HG03575 (cell line): ENCODE measurements at regions not wholly inside any gene's neighbourhood (a gene's known extent, or its start where the extent isn't known, plus 50 kb on each side); places are given as distances from the start of the nearest gene placed in this dataset.

Experiments used
- ATAC-seq: cut with Tn5 transposase; IDR thresholded peaks from one replicate; pipeline ENCODE4 v1.9.1; 2021; ENCODE audit not compliant: unreplicated experiment, insufficient number of reproducible peaks, low FRiP score; ENCODE audit errors: extremely low read depth

DNA sequence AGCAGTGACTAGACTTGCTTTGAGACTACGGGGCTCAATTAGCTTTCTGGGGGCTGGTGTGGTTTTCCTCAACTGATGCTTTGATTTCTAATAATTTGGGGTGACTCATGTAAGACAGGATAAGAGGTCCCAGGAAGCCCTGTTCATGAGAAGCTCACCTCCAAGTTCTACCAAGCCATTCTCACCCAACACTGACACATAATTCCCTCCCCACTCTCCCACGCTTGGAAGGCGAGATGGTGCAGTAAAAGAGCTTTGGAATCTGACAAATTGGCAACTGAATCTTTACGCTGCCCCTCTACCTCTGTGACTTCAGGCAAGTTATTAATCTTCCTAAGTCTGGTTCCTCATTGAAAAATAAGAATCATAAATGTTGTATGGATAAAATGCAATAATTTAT, 299.1 kb upstream of the DUSP10 start:
- no peak for ATAC-seq

DNA sequence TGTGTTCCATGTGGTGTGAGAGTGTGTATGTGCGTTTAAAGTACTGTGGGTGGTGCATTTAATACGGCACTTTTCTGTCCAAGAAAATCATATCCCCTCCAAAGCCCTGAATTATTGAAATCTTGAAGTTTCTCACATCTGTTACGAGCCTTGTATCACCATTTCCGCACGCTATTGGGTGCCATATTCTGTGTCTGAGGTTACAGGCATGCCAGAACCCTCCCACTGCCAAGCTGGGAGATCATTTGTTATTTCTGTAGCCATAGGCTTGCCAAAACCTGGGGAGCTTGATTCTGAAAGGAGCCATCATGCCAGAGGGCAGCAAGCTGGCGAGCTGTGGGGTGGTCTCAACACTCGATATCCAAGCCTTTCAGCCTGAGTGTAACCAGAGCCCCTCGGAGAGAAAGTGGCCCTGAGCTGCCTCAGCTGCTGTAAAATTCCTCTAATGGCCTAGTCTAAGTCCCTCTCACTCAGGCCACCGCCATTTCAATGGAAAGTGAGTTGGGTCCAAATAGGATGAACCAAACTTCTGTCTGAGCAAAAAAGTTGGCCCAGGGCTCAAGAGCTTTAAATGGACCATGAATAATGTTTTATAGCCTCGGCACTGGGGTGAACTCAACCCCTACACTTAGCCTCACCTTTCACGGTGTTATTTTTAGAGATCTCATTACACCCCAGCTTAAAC, 298.4 kb upstream of the DUSP10 start:
- no peak for ATAC-seq

DNA sequence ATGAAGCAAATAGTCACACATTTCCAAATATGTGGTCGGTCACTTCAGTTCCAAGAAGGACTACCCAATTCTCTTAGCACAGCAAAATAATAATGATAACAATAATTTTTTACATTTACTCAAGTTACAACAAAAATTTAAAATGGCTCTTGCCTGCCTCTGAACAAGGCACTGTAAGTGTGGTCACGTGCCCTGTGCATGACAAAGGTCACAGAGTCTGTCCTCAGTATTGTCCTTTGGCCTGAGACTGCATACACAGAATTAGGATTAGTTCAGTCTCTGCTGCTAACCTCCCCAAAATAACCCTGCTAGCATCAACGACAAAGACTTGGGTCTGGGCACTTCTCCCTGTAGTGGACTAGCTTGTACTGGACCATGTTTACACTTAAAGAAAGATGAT, 297.1 kb upstream of the DUSP10 start:
- ATAC-seq, result no peak

DNA sequence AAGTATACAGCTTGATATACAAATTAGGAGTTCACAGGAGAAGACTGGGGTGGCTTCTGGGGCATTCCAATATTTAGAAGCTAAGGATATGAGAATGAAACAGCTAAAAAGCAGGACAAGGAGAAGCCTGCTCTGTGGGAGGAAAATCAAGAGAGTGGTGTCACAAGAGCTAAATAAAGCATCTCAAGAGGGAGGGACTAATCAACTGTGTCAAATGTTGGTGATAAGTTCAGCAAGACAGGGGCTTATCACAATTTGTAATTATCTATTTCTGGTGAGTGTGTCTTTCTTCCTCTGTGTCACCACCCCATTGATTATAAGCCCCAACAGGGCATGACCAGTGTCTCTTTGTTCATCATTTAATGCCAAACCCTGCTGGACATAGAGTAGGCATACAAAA, 295.8 kb upstream of the DUSP10 start:
- ATAC-seq, result no peak

DNA sequence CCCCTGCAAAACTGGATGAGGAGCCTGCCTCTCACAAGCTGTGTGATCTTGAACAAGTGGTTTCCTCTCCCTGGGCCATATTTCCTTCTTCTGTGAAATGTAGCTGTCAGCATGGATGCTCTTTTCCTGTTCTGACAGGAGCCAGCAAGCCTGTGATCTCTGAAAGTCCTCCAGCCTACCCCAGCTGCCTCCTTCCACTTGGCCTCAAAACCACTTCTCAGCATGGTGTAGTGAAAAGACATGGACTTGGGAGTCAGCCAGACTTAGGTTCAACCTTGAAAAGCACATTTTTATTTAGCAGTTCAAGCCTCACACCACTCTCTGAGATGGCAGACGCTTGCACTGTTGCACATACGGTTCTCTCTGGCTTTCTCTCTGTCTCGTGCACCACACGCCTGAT, 292.9 kb upstream of the DUSP10 start:
- ATAC-seq, result no peak

DNA sequence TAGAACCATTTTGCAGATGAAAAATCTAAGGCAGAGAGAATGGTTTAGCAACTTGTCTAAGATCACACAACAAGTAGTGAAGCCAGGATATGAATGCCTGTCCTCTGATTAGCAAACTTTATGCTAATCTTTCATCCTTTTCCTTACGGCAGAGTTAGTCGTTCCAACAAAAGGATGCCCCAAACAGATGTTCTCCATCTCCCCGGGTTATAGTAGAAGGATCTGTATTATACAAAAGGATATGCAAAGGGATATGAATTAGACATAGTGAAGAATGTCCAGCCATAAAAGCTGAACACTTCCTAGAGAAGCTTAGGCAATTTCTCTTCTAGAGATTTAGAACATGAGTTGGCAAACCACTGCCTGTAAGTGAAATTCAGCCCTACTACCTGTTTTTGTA, 291.6 kb upstream of the DUSP10 start:
- no peak for ATAC-seq

DNA sequence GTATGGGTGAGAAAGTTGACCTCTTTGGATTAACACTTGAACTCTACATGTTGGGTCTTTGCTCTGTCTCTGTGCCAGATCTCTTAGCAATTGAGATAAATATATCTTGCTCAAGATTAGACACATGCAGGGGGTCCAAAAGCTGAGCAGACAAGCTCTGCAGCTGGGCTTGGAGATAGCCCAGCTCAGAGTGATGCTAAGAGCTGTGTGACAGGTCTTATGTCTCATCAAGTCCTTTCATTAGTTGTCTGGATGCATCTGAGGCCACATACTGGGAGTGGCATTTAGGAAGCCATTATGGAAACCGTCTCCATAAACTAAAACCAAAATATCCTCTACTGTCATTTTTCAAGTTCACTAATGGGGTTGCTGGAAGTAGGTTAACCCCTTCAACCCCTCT, 289.4 kb upstream of the DUSP10 start:
- no peak for ATAC-seq

DNA sequence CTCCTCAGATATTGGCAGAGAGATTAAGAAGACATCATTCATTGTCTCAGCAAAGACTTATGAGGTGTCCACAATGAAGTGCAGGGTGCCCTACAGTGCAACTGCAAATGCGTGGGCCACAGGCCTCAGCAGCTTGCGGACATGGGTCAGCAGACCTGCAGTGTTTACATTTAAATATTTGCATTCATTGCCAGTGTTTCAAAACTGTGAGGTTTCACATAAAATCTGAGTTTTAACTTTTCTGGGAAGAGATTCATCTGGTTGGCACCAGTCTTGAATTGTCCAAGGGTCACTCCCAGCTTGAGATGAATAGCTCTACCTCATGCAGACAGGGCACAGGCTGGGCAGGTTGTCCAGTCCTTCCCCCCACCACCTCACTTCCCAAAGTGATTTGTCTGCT, 286.8 kb upstream of the DUSP10 start:
- no peak for ATAC-seq

DNA sequence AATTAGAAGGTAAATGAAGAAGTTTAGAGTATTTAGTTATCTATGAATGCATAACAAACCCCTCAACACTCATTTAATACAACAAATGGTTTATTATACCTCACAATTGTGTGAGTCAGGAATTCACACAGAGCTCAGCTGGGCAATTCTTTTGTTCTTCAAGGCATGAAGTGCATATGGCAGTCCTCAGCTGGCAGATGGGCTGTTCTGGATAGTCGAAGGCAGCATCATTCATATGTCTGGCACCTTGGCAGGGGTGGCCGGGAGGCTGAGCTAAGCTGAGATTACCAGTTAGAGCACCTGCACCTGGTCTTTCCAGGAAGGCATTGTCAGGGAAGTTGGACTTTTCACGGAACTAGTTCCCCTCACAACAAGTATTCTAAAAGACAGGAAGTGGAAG, 286.2 kb upstream of the DUSP10 start:
- no peak for ATAC-seq

DNA sequence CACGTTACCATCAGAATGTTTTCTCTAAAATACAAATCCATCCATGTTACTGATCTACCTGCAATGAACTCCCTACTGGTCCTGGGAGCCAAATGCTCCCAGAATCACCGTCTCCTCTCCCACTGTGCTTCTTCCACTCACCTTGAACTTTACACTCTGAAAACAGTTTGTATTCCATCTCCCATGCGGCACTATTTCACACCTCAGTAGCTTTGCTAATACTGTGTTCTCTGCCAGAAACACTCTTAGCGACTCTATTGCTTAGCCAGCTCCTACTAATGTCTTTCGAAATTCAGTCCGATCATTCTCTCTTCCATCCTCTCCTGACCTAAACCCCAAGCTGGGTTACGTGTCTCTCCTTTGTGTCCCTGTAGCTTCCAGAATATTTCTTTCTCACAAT, 284.4 kb upstream of the DUSP10 start:
- no peak for ATAC-seq

DNA sequence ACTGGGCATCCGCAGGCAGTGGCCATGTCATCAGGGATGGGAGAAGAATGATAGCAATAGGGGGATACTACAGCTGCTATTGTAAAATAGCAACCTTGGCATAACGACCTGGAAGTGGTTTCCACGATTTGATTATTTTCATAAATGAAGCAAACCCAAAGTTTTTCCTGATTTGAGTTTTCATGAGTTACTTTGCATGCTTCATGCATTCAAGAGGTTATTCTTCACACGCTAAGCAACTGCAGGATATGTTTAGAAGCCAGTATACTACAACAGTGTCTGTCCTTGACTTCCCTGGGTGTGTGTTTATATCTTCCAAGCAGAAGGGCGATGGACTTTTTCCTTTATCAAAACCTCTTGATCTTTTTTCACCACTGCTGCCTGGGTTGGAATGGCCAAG, 281.1 kb upstream of the DUSP10 start:
- ATAC-seq, result no peak

DNA sequence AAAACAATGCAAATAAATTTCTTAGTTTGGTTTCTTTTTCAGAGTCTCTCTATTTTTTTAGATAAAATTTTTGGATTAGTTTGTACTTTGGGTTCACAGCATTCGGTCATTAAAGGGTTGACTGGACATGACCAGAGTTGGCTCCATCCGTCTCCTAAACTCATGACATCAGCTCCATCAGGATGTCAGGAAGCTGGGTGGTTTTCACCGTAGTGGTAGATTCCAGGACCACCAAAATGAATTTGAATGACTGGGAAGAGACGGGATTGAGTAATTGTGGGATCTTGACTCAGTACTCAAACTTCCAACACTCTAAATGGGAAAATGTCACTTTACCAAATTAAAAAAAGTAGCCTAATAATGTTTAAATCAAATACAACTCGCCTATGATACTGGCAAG, 279.2 kb upstream of the DUSP10 start:
- no peak for ATAC-seq

DNA sequence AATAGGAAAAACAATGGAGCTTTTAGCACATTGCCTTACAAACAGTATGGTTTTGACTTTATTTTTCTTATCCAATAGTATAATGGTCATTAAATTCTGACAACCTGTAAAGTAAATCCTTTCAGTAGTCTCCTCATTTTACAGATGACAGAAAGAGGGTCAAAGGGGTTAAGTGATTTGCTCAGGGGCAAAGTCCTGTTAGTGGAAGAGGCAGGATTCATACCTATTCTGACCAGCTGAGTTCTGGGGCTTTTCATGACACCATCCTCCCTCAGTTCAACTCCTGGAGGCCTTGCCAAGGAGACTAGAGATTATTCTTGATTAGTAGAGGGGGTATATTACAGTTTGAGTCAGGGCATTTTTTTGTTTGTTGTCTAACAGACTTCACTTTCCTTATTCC, 278.7 kb upstream of the DUSP10 start:
- no peak for ATAC-seq

DNA sequence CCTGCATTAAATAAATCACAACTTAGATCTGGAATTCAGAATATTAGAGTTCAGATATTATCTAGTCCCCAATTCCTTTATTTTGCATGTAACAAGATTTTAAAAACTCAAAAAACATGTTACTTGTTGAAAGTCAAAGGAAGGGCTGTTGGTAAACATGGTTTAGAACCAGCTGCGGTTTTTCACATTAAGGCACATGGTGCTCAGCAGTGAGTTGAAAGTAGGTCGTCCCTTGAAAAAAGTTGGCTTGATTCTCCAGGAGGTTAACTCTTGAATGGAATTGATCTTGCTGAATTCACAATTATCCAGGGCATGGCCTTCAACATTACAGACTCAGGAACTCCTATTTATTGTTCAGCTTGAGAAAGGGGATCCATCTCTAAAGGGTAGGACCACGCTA, 277.1 kb upstream of the DUSP10 start:
- no peak for ATAC-seq

DNA sequence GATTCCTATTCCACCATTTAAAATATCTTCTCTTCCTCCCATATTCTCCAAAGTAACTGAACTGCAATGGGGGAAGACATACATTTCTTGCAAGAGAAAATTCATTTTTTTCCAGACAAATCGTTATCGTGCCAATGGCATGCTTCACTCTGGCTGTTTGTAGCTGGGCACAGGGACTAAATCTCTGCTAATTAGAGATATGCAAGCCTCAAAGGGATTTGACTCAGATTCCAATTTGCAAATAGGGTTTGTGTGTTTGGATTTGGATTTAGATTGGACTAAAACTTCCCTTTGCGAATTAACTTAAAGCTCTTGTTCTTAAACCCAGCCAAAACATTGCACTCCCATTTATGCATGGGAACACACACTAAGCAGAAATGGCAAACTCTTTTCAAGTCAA, 276.2 kb upstream of the DUSP10 start:
- ATAC-seq, result no peak

DNA sequence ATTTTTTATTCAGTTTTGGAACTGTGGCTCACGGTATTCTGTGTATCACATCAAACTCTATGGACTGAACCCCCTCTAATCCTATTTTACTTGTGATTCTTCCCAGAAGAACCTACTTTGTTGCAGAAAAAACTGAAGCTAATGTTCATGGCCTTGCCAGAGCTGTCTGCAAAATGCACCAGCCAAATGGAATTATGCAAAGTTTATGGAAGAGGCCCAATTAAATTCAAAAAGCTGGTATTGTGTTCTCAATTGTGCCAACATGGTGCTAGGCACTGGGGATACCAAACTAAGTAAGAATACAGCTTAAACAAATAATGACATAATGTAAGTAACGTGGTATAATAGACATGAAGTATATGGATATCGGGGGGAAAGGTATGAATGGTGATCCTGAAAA, 273.8 kb upstream of the DUSP10 start:
- no peak for ATAC-seq

DNA sequence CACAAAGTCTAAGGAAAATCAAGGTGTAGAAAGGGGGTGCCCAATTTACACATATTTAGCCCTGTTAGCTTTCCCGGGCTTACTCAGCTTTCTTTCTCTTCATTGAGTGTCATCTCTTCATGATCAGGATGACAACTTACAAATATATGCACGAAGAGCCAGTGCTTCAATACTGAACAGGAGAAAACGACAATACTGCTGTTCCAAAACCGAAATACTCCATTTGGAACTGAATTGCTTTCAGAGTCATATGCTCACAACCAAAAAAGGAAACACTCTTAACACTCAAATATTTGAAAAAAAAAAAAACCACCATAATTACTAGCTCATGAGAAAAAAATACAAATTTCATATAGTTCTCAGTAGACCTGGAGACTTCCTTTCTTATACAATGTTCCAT, 272.1 kb upstream of the DUSP10 start:
- no peak for ATAC-seq

DNA sequence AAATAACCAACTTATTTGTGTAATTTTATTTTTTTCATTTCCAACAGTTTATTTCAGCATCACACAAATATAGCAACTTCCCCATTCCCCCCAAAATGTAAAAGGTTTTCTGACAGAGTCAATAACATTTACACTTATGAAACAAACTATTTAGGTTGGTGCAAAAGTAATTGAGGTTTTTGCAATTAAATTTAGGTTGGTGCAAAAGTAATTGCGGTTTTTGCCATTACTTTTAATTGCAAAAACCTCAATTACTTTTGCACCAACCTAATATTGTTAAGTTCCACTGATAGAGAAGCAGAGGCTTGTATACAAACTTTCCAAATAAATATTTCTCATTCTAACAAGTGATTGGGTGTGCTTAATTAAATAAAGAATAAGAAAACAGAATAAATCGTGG, 270.9 kb upstream of the DUSP10 start:
- no peak for ATAC-seq

DNA sequence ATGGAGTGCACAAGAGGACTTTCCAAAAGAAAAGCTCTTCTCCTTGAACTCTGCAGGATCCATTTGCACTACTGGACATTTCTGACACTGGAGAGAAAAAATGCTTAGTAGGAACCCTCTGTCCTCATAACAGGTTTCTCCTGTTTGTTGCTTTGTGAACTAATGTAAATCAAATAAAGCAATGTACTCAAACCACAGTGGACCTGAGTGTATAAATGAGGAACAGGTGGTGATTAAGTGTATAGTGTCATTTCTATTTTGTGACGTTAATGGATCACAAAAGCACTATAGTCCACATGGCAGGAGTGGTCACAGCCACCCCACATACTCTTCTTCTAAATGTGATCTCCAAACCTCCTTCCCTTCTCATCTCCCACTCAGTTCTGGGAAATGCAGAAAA, 268.4 kb upstream of the DUSP10 start:
- ATAC-seq, result no peak

DNA sequence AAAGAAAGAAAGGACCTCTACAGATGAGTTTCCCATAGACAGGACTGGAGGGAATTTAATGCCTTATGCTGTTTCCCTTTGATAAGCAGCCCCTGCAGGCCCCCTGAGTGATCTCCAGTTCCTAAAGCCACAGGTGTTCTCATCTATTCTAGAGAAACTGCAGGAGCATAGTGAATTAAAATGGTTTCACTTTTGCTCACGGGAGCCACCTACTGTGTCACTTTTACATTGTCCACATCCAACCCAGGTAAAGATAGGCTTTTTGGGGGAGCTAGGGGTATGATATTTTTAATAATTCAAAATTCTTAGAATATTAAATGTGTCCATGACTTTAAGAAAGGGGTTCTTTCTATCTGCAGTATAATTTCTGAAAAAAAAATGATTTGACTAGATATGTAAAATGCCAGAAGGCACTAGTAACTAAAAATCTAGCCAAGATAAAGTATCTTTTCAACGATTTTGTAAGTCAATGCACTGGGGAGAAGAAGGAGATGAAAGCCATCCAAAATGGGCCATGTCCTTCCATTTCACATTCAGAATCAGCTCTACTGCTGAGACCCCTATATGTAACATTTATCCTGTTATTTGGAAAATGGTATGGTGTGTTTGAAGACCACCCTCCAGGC, 267.3 kb upstream of the DUSP10 start:
- no peak for ATAC-seq

DNA sequence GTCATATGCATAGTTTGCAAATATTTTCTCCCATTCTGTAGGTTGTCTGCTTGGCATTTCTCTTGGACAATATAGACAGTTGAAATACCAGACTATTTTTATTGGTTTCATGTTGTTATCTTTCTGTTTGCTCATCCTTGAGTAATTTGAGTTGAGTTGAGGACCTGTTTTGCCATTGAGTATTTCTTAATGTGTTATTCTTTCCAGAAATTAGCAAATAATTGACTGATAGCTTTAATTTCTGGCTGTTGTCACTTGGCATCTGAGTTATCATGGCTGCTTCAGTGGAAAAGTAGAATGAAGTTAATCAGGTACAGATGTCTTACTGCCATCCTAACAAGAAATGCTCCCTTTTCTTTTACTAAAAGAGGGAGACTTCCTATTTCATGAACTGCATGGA, 264.8 kb upstream of the DUSP10 start:
- ATAC-seq, result no peak
